ENCODE measurements at regions not wholly inside any gene's neighbourhood (a gene's known extent, or its start where the extent isn't known, plus 50 kb on each side); places are given as distances from the start of the nearest gene placed in this dataset.

DNA sequence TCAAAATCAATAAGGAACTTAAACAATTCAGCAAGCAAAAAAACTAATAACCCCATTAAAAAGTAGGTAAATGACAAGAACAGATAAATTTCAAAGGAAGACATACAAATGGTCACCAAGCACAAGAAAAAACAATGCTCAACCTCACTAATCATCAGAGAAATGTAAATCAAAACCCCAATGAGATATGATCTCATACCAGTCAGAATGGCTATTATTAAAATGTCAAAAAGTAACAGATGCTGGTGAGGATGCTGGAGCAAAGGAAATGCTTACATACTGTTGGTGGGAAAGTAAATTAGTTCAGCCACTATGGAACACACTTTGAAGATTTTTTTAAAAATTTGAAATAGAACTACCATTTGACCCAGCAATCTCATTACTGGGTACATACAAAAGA lies 538.0 kb downstream of the TMX3 start:
- H3K27me3 ChIP-seq (ENCODE audit: control insufficient read depth, insufficient read depth, low read length), result no peaks in the 10 kb centered on the region
- DNase-seq (ENCODE audit: low read depth, low spot score) (no peak), ATAC-seq (no peak)
- no TSS peak for BruUV-seq (replicated peaks)
- H3K36me3 ChIP-seq (ENCODE audit: control insufficient read depth, insufficient read depth, low read length), result no peaks in the 10 kb centered on the region
- in situ Hi-C loops (cut with HindIII; ENCODE audit: low pct_unique_long_range_greater_than_20kb, low sequenced_read_pairs) (no loop called here), intact Hi-C loops (cut with micrococcal nuclease; ENCODE audit: unreplicated experiment) (no loop called here)
- H3K4me3 ChIP-seq (ENCODE audit: low read depth in 2 of 2, low read length in 2 of 2), result no peak overlapping the region
- TF ChIP-seq, protein P1, sequence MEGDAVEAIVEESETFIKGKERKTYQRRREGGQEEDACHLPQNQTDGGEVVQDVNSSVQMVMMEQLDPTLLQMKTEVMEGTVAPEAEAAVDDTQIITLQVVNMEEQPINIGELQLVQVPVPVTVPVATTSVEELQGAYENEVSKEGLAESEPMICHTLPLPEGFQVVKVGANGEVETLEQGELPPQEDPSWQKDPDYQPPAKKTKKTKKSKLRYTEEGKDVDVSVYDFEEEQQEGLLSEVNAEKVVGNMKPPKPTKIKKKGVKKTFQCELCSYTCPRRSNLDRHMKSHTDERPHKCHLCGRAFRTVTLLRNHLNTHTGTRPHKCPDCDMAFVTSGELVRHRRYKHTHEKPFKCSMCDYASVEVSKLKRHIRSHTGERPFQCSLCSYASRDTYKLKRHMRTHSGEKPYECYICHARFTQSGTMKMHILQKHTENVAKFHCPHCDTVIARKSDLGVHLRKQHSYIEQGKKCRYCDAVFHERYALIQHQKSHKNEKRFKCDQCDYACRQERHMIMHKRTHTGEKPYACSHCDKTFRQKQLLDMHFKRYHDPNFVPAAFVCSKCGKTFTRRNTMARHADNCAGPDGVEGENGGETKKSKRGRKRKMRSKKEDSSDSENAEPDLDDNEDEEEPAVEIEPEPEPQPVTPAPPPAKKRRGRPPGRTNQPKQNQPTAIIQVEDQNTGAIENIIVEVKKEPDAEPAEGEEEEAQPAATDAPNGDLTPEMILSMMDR (IDR thresholded peaks at IDR 0.05), result no peak
- TF ChIP-seq SIN3A (IDR thresholded peaks at IDR 0.05; ENCODE audit: borderline replicate concordance, insufficient read depth, low read depth, low read length), result no peak
- TF ChIP-seq, protein P2, sequence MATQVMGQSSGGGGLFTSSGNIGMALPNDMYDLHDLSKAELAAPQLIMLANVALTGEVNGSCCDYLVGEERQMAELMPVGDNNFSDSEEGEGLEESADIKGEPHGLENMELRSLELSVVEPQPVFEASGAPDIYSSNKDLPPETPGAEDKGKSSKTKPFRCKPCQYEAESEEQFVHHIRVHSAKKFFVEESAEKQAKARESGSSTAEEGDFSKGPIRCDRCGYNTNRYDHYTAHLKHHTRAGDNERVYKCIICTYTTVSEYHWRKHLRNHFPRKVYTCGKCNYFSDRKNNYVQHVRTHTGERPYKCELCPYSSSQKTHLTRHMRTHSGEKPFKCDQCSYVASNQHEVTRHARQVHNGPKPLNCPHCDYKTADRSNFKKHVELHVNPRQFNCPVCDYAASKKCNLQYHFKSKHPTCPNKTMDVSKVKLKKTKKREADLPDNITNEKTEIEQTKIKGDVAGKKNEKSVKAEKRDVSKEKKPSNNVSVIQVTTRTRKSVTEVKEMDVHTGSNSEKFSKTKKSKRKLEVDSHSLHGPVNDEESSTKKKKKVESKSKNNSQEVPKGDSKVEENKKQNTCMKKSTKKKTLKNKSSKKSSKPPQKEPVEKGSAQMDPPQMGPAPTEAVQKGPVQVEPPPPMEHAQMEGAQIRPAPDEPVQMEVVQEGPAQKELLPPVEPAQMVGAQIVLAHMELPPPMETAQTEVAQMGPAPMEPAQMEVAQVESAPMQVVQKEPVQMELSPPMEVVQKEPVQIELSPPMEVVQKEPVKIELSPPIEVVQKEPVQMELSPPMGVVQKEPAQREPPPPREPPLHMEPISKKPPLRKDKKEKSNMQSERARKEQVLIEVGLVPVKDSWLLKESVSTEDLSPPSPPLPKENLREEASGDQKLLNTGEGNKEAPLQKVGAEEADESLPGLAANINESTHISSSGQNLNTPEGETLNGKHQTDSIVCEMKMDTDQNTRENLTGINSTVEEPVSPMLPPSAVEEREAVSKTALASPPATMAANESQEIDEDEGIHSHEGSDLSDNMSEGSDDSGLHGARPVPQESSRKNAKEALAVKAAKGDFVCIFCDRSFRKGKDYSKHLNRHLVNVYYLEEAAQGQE (IDR thresholded peaks at IDR 0.05; ENCODE audit: insufficient read depth in 1 of 2, low read depth in 2 of 2, low read length in 1 of 2), result no peak
- TF ChIP-seq POLR2AphosphoS5 (IDR thresholded peaks at IDR 0.05; ENCODE audit: low read depth, low read length), result no peak
- TF ChIP-seq TCF7L2 (IDR thresholded peaks at IDR 0.05; ENCODE audit: low read depth, low read length), result no peak
- CTCF ChIA-PET, result no interaction called here
- no peak overlapping the region for H3K27ac ChIP-seq (ENCODE audit: low read length)
- H3K9me3 ChIP-seq (ENCODE audit: control insufficient read depth, insufficient read depth, low read depth, low read length), result no peaks in the 10 kb centered on the region
- POLR2A ChIA-PET, result no interaction called here
- H3K4me1 ChIP-seq (ENCODE audit: control insufficient read depth, insufficient read depth, low read length), result no peaks in the 10 kb centered on the region

DNA sequence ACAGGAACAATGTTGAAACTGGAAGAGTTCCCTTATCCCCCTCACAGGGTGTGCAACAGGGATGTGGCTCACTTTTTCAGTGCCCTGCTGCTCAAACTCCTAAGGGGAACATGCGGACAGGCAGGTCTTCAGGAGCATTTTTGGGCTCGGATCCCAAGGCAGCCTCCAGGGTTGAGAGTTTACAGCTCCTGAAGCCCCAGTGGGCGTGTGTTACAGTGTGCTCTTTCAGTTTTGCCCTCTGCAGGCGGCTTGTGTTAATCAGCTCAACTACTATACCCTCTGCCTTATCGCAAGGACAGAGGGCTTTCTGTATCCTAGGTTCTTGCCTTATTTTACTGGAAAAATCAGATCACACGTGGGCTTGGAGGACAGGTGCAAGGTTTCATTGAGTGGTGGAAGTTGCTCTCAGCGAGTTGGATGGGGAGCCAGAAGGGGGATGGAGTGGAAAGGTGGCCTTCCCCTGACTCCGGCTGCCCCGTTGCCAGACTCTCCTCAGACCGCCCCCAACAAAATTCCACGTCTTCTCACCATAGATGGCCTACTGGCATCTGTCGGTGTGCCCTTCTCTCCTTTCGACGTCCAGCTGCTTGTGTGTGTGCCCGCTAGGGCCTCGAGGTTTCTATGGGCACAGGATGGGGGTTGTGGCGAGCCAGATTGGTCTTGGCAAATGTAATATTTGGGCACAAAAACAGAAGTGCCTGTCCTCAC lies 541.9 kb downstream of the TMX3 start:
- ChIA-PET POLR2A (no interaction called here), CTCF (no interaction called here)
- in situ Hi-C loops (cut with HindIII; ENCODE audit: low pct_unique_long_range_greater_than_20kb, low sequenced_read_pairs), result no loop called here
- intact Hi-C loops (cut with micrococcal nuclease; ENCODE audit: unreplicated experiment), result no loop called here
- Histone ChIP-seq H3K9me3 (ENCODE audit: control insufficient read depth, insufficient read depth, low read depth, low read length) (no peaks in the 10 kb centered on the region), H3K4me1 (ENCODE audit: control insufficient read depth, insufficient read depth, low read length) (no peaks in the 10 kb centered on the region), H3K4me3 (ENCODE audit: low read depth in 2 of 2, low read length in 2 of 2) (no peak overlapping the region), H3K27ac (ENCODE audit: low read length) (no peak overlapping the region), H3K36me3 (ENCODE audit: control insufficient read depth, insufficient read depth, low read length) (no peaks in the 10 kb centered on the region), H3K27me3 (ENCODE audit: control insufficient read depth, insufficient read depth, low read length) (no peaks in the 10 kb centered on the region)
- TF ChIP-seq TCF7L2 (IDR thresholded peaks at IDR 0.05; ENCODE audit: low read depth, low read length) (no peak), POLR2AphosphoS5 (IDR thresholded peaks at IDR 0.05; ENCODE audit: low read depth, low read length) (no peak), SIN3A (IDR thresholded peaks at IDR 0.05; ENCODE audit: borderline replicate concordance, insufficient read depth, low read depth, low read length) (no peak)
- TF ChIP-seq, protein P1 (IDR thresholded peaks at IDR 0.05), result no peak
- TF ChIP-seq, protein P2 (IDR thresholded peaks at IDR 0.05; ENCODE audit: insufficient read depth in 1 of 2, low read depth in 2 of 2, low read length in 1 of 2), result no peak
- BruUV-seq (replicated peaks), result no TSS peak
- ATAC-seq, result no peak
- no peak for DNase-seq (ENCODE audit: low read depth, low spot score)
